Activated naive CD4-positive, alpha-beta T cell treated with anti-CD3 and anti-CD28 coated beads, Interleukin-2, amount 50 U/mL, for 24 hours (primary cell): ENCODE measurements at regions not wholly inside any gene's neighbourhood (a gene's known extent, or its start where the extent isn't known, plus 50 kb on each side); places are given as distances from the start of the nearest gene placed in this dataset.

Experiments
- H3K27ac Mint-ChIP-seq: one replicate; pipeline ENCODE4 v1.8.0; 2021; ENCODE audit warnings: mild to moderate bottlenecking, mixed read lengths
- H3K27me3 Mint-ChIP-seq: one replicate; pipeline ENCODE4 v1.8.0; 2021; ENCODE audit warnings: mixed read lengths
- H3K36me3 Mint-ChIP-seq: one replicate; pipeline ENCODE4 v1.8.0; 2021; ENCODE audit warnings: mixed read lengths
- H3K4me1 Mint-ChIP-seq: one replicate; pipeline ENCODE4 v1.8.0; 2021; ENCODE audit warnings: mixed read lengths
- H3K4me3 Mint-ChIP-seq: one replicate; pipeline ENCODE4 v1.8.0; 2021; ENCODE audit warnings: mild to moderate bottlenecking, mixed read lengths
- H3K9me3 Mint-ChIP-seq: one replicate; pipeline ENCODE4 v1.8.0; 2021; ENCODE audit warnings: mixed read lengths

- Mint-ChIP-seq H3K27ac (no peak overlapping the region), H3K9me3 (no peaks in the 10 kb centered on the region), H3K27me3 (no peaks in the 10 kb centered on the region), H3K4me3 (no peak overlapping the region), H3K4me1 (no peaks in the 10 kb centered on the region), H3K36me3 (no peaks in the 10 kb centered on the region)
Measured at GRCh38 chr3:103684904-103685303, 1250.1 kb downstream of the ZPLD1 start.

- H3K27me3 Mint-ChIP-seq: no peaks in the 10 kb centered on the region
- no peaks in the 10 kb centered on the region for H3K4me1 Mint-ChIP-seq
- no peaks in the 10 kb centered on the region for H3K9me3 Mint-ChIP-seq
- no peaks in the 10 kb centered on the region for H3K36me3 Mint-ChIP-seq
- no peak overlapping the region for H3K4me3 Mint-ChIP-seq
- H3K27ac Mint-ChIP-seq: no peak overlapping the region
Measured at GRCh38 chr3:103685939-103686338, 1251.1 kb downstream of the ZPLD1 start.

- no peaks in the 10 kb centered on the region for H3K36me3 Mint-ChIP-seq
- no peaks in the 10 kb centered on the region for H3K27me3 Mint-ChIP-seq
- no peaks in the 10 kb centered on the region for H3K4me1 Mint-ChIP-seq
- H3K9me3 Mint-ChIP-seq: no peaks in the 10 kb centered on the region
- H3K27ac Mint-ChIP-seq: no peak overlapping the region
- H3K4me3 Mint-ChIP-seq: no peak overlapping the region
Measured at GRCh38 chr3:103690536-103690935, 1255.7 kb downstream of the ZPLD1 start.

GRCh38 chr3:103693831-103694230 is 1259.0 kb downstream of the ZPLD1 start:
- H3K4me1 Mint-ChIP-seq: no peaks in the 10 kb centered on the region
- H3K27me3 Mint-ChIP-seq: no peaks in the 10 kb centered on the region
- no peak overlapping the region for H3K27ac Mint-ChIP-seq
- no peaks in the 10 kb centered on the region for H3K9me3 Mint-ChIP-seq
- H3K4me3 Mint-ChIP-seq: no peak overlapping the region
- H3K36me3 Mint-ChIP-seq: no peaks in the 10 kb centered on the region

- no peak overlapping the region for H3K27ac Mint-ChIP-seq
- no peak overlapping the region for H3K4me3 Mint-ChIP-seq
- no peaks in the 10 kb centered on the region for H3K36me3 Mint-ChIP-seq
- no peaks in the 10 kb centered on the region for H3K27me3 Mint-ChIP-seq
- H3K4me1 Mint-ChIP-seq: no peaks in the 10 kb centered on the region
- no peaks in the 10 kb centered on the region for H3K9me3 Mint-ChIP-seq
Measured at GRCh38 chr3:103698646-103699045, 1263.8 kb downstream of the ZPLD1 start.

- Mint-ChIP-seq H3K4me3 (no peak overlapping the region), H3K27ac (no peak overlapping the region), H3K27me3 (no peaks in the 10 kb centered on the region), H3K4me1 (no peaks in the 10 kb centered on the region), H3K9me3 (no peaks in the 10 kb centered on the region), H3K36me3 (no peaks in the 10 kb centered on the region)
Measured at GRCh38 chr3:103699228-103699627, 1264.4 kb downstream of the ZPLD1 start.

GRCh38 chr3:103705641-103706040 is 1270.8 kb downstream of the ZPLD1 start:
- Mint-ChIP-seq H3K36me3 (no peaks in the 10 kb centered on the region), H3K27ac (no peak overlapping the region), H3K4me3 (no peak overlapping the region), H3K9me3 (no peaks in the 10 kb centered on the region), H3K27me3 (no peaks in the 10 kb centered on the region), H3K4me1 (no peaks in the 10 kb centered on the region)

GRCh38 chr3:103706671-103707070 is 1271.9 kb downstream of the ZPLD1 start:
- H3K27ac Mint-ChIP-seq: no peak overlapping the region
- no peaks in the 10 kb centered on the region for H3K9me3 Mint-ChIP-seq
- H3K4me3 Mint-ChIP-seq: no peak overlapping the region
- no peaks in the 10 kb centered on the region for H3K27me3 Mint-ChIP-seq
- H3K4me1 Mint-ChIP-seq: no peaks in the 10 kb centered on the region
- no peaks in the 10 kb centered on the region for H3K36me3 Mint-ChIP-seq

- no peak overlapping the region for H3K4me3 Mint-ChIP-seq
- H3K36me3 Mint-ChIP-seq: no peaks in the 10 kb centered on the region
- no peaks in the 10 kb centered on the region for H3K27me3 Mint-ChIP-seq
- peaks cover 5% of the 10 kb centered on the region for H3K9me3 Mint-ChIP-seq
- no peak overlapping the region for H3K27ac Mint-ChIP-seq
- no peaks in the 10 kb centered on the region for H3K4me1 Mint-ChIP-seq
Measured at GRCh38 chr3:103711670-103712069, 1276.9 kb downstream of the ZPLD1 start.

- H3K27me3 Mint-ChIP-seq: no peaks in the 10 kb centered on the region
- no peak overlapping the region for H3K4me3 Mint-ChIP-seq
- no peaks in the 10 kb centered on the region for H3K4me1 Mint-ChIP-seq
- H3K9me3 Mint-ChIP-seq: peaks cover 5% of the 10 kb centered on the region
- no peaks in the 10 kb centered on the region for H3K36me3 Mint-ChIP-seq
- H3K27ac Mint-ChIP-seq: no peak overlapping the region
Measured at GRCh38 chr3:103712320-103713008, 1277.6 kb downstream of the ZPLD1 start.

GRCh38 chr3:103729547-103729946 is 1294.7 kb downstream of the ZPLD1 start:
- Mint-ChIP-seq H3K4me1 (no peaks in the 10 kb centered on the region), H3K27ac (no peak overlapping the region), H3K27me3 (no peaks in the 10 kb centered on the region), H3K9me3 (peaks cover 10% of the 10 kb centered on the region), H3K36me3 (no peaks in the 10 kb centered on the region), H3K4me3 (no peak overlapping the region)

GRCh38 chr3:103730744-103731143 is 1295.9 kb downstream of the ZPLD1 start:
- H3K4me3 Mint-ChIP-seq: no peak overlapping the region
- no peaks in the 10 kb centered on the region for H3K4me1 Mint-ChIP-seq
- no peaks in the 10 kb centered on the region for H3K36me3 Mint-ChIP-seq
- no peak overlapping the region for H3K27ac Mint-ChIP-seq
- no peaks in the 10 kb centered on the region for H3K27me3 Mint-ChIP-seq
- H3K9me3 Mint-ChIP-seq: peaks cover 14% of the 10 kb centered on the region

- H3K36me3 Mint-ChIP-seq: no peaks in the 10 kb centered on the region
- no peak overlapping the region for H3K27ac Mint-ChIP-seq
Measured at GRCh38 chr3:103752986-103753385, 1318.2 kb downstream of the ZPLD1 start.

GRCh38 chr3:103767635-103768034 is 1332.8 kb downstream of the ZPLD1 start:
- Mint-ChIP-seq H3K4me1 (no peaks in the 10 kb centered on the region), H3K36me3 (no peaks in the 10 kb centered on the region), H3K4me3 (no peak overlapping the region), H3K9me3 (no peaks in the 10 kb centered on the region), H3K27me3 (no peaks in the 10 kb centered on the region), H3K27ac (no peak overlapping the region)

More at GRCh38 chr3:103752986-103753385, 1318.2 kb downstream of the ZPLD1 start:
- Mint-ChIP-seq H3K9me3 (no peaks in the 10 kb centered on the region), H3K27me3 (no peaks in the 10 kb centered on the region), H3K4me3 (no peak overlapping the region), H3K4me1 (no peaks in the 10 kb centered on the region)

- no peaks in the 10 kb centered on the region for H3K9me3 Mint-ChIP-seq
- no peak overlapping the region for H3K4me3 Mint-ChIP-seq
- H3K27me3 Mint-ChIP-seq: no peaks in the 10 kb centered on the region
- H3K27ac Mint-ChIP-seq: no peak overlapping the region
- no peaks in the 10 kb centered on the region for H3K4me1 Mint-ChIP-seq
- no peaks in the 10 kb centered on the region for H3K36me3 Mint-ChIP-seq
Measured at GRCh38 chr3:103785017-103785416, 1350.2 kb downstream of the ZPLD1 start.

GRCh38 chr3:103785537-103785936 is 1350.7 kb downstream of the ZPLD1 start:
- Mint-ChIP-seq H3K9me3 (no peaks in the 10 kb centered on the region), H3K4me1 (no peaks in the 10 kb centered on the region), H3K27ac (no peak overlapping the region), H3K4me3 (no peak overlapping the region), H3K27me3 (no peaks in the 10 kb centered on the region), H3K36me3 (no peaks in the 10 kb centered on the region)

GRCh38 chr3:103786296-103786695 is 1351.5 kb downstream of the ZPLD1 start:
- H3K27ac Mint-ChIP-seq: no peak overlapping the region
- no peaks in the 10 kb centered on the region for H3K36me3 Mint-ChIP-seq
- H3K27me3 Mint-ChIP-seq: no peaks in the 10 kb centered on the region
- no peaks in the 10 kb centered on the region for H3K4me1 Mint-ChIP-seq
- H3K4me3 Mint-ChIP-seq: no peak overlapping the region
- H3K9me3 Mint-ChIP-seq: no peaks in the 10 kb centered on the region
